Motor neuron (in vitro differentiated cells): ENCODE measurements at regions not wholly inside any gene's neighbourhood (a gene's known extent, or its start where the extent isn't known, plus 50 kb on each side); places are given as distances from the start of the nearest gene placed in this dataset.
"Not testable (repeated sequence)": the region's sequence is repeated elsewhere in the genome, so short reads cannot be mapped to it uniquely, and the experiment has no call there.

ENCODE experiments used
- ATAC-seq, 8 experiments: fragments of 200-7000 bp; cut with Tn5 transposase; replicated peaks in 6 of 8; 2 replicates each; pipeline ENCODE4 v1.8.0; 2021; ENCODE audit warnings: mild to moderate bottlenecking in 8 of 8, moderate library complexity in 8 of 8
- H3K27ac ChIP-seq, 2 donors: fragments of 250-450 bp; sonication (Bioruptor Pico); 2 replicates each; pipeline ENCODE4 v1.9.0; 2021; ENCODE audit warnings: antibody characterized with exemption in 2 of 2, mild to moderate bottlenecking in 2 of 2, moderate library complexity in 1 of 2
- H3K4me1 ChIP-seq, 2 donors: fragments of 250-450 bp; sonication (Bioruptor Pico); replicated peaks in 1 of 2; 2 replicates each; pipeline ENCODE4 v1.6.1; 2021; ENCODE audit warnings: antibody characterized with exemption in 2 of 2, mild to moderate bottlenecking in 2 of 2, moderate library complexity in 1 of 2
- H3K4me3 ChIP-seq, 5 donors: fragments of 250-450 bp; sonication (Bioruptor Pico); 2 replicates each; pipeline ENCODE4 v1.9.0; 2021; ENCODE audit warnings: antibody characterized with exemption in 5 of 5, mild to moderate bottlenecking in 5 of 5, moderate library complexity in 4 of 5
- WGBS, 10 experiments: fragments of 450-650 bp; shearing (Covaris generic); methylation state at CpG; one replicate each; pipeline ENCODE4 v1.0.0; 2022; 5-methylcytosine and 5-hydroxymethylcytosine counted together
- in situ Hi-C, 9 experiments: fragments of 400-800 bp; cut with MboI; loops; one replicate each; pipeline ENCODE4 v1.15.0; 2021; ENCODE audit warnings: low sequenced_read_pairs in 9 of 9, low pct_unique_long_range_greater_than_20kb in 2 of 9; ENCODE audit not compliant: unreplicated experiment in 9 of 9

DNA sequence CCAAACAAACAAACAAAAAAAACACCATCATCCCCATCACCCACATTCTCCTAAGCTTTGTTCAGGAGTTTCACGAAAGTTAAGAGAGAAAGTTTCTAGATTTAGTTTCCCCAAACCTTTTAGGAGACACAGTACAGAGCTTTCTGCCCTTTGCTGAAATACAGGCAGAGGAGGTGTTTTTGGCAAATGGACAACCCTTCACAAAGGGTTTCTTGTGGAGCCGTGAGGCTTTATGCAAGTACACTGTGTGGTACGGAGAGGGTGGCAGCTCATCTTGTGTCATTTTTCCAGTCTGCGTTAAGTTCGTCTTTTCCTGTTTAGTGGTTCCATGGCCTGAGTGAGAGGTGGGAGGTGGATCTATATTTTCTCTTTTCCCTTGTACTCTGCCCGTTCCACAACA is 215.5 kb upstream of the PRKCQ start:
- Histone ChIP-seq H3K4me1 (peaks cover 0 to 11% of the 10 kb centered on the region in 2 donors), H3K4me3 (no peak overlapping the region), H3K27ac (no peak overlapping the region)
- 67 to 96% (median 88%) methylated on average over 1 to 6 of the region's 6 CpGs; no CpG with 5 or more reads in 2 of the 10 experiments for WGBS, 10 experiments
- in situ Hi-C loops, result loop anchor here in 1 of 9 experiments (25.0 kb wide), 1 partner anchor 617 kb away; the partner anchor contains the start of gene SFMBT2
- no peak for ATAC-seq

DNA sequence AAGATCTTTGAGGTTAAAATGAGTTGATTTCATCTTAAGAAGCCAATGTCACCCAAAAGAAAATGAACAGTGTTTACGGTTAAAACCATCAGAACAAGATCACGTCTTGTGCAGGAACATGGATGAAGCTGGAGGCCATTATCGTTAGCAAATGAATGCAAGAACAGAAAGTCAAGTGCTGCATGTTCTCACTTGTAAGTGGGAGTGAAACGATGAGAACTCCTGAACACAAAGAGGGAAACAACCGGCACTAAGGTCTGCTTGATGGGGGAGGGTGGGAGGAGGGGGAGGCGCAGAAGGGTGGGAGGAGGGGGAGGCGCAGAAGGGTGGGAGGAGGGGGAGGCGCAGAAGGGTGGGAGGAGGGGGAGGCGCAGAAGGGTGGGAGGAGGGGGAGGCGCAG is 214.8 kb upstream of the PRKCQ start:
- not testable (repeated sequence) for ATAC-seq

DNA sequence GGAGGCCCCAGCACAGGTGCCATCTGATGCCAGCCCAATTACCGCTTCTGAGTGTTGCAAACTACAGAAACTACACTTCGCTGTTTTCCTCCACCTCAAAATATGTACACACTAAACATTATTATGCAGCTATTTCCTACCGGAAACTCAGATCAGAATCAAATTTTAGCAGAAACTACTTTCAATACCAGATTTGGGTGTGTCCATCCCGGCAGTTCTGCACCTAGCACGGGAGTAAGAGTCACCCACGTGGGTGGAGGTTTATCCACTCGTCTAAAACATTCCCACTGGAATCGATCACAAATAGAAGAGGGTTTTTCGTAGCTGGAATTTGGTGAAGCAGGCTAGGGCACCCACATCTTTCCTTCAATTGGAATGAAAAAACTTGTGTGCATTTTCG is 214.4 kb upstream of the PRKCQ start:
- in situ Hi-C loops, result loop anchor here in 1 of 9 experiments (25.0 kb wide), 1 partner anchor 618 kb away; the partner anchor contains the start of gene SFMBT2
- Histone ChIP-seq H3K4me1 (peaks cover 0 to 11% of the 10 kb centered on the region in 2 donors), H3K27ac (no peak overlapping the region), H3K4me3 (no peak overlapping the region)
- peak in 2 of 8 experiments; percentile 39 to 72 for ATAC-seq
- 22 to 100% (median 79%) methylated on average over 2 to 10 of the region's 10 CpGs for WGBS, 10 experiments

More for the DNA sequence above, 214.8 kb upstream of the PRKCQ start:
- H3K4me3 ChIP-seq, H3K27ac ChIP-seq: not testable (repeated sequence)
- in situ Hi-C loops, result loop anchor here in 1 of 9 experiments (25.0 kb wide), 1 partner anchor 617 kb away; the partner anchor contains the start of gene SFMBT2
- 0 to 80% (median 41%) methylated on average over 1 to 2 of the region's 10 CpGs; no CpG with 5 or more reads in 4 of the 10 experiments for WGBS, 10 experiments
- H3K4me1 ChIP-seq, result peaks cover 0 to 11% of the 10 kb centered on the region in 2 donors

- peaks cover 10 to 32% of the 10 kb centered on the region in 2 donors for H3K4me1 ChIP-seq
- H3K4me3 ChIP-seq, result no peak overlapping the region
- no peak overlapping the region for H3K27ac ChIP-seq
- no peak for ATAC-seq
- in situ Hi-C loops, result loop anchor here in 1 of 9 experiments (25.0 kb wide), 1 partner anchor 624 kb away; the partner anchor contains the start of gene SFMBT2
- WGBS, 10 experiments, result 35 to 97% (median 90%) methylated on average over 1 to 7 of the region's 7 CpGs
Measured at GRCh38 chr10:6788731-6789130, 208.7 kb upstream of the PRKCQ start.

DNA sequence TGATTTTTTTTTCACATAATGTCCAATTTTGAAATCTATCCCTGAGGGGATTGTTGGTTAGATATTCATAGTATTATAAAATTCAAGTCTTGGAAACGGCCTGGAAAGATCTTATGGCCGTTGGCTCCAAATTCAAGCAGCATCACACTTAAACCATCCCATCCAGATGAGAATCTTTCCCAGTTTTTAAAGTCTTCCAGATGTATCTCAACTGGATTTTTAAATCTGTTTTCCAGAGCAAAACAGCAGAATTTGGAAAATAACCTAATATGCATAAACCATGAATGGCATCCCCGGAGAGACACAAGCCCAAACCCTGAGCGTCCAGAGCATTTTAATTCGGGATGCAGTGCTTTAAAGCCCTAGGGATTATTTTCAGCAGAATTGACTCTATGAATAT is 208.2 kb upstream of the PRKCQ start:
- WGBS, 10 experiments, result 0 to 100% (median 89%) methylated on average over 1 to 5 of the region's 5 CpGs

GRCh38 chr10:6787718-6788117 is 207.6 kb upstream of the PRKCQ start:
- ATAC-seq, result peak in 1 of 8 experiments; percentile 15
- Histone ChIP-seq H3K4me1 (peaks cover 10 to 36% of the 10 kb centered on the region in 2 donors), H3K27ac (no peak overlapping the region), H3K4me3 (no peak overlapping the region)
- 61 to 100% (median 86%) methylated on average over 1 to 3 of the region's 3 CpGs for WGBS, 10 experiments
- in situ Hi-C loops, result loop anchor here in 1 of 9 experiments (25.0 kb wide), 1 partner anchor 625 kb away; the partner anchor contains the start of gene SFMBT2

More for the DNA sequence above, 208.2 kb upstream of the PRKCQ start:
- Histone ChIP-seq H3K4me1 (peaks cover 10 to 32% of the 10 kb centered on the region in 2 donors), H3K27ac (no peak overlapping the region), H3K4me3 (no peak overlapping the region)
- in situ Hi-C loops, result loop anchor here in 1 of 9 experiments (25.0 kb wide), 1 partner anchor 624 kb away; the partner anchor contains the start of gene SFMBT2
- ATAC-seq, result peak in 1 of 8 experiments; percentile 43

DNA sequence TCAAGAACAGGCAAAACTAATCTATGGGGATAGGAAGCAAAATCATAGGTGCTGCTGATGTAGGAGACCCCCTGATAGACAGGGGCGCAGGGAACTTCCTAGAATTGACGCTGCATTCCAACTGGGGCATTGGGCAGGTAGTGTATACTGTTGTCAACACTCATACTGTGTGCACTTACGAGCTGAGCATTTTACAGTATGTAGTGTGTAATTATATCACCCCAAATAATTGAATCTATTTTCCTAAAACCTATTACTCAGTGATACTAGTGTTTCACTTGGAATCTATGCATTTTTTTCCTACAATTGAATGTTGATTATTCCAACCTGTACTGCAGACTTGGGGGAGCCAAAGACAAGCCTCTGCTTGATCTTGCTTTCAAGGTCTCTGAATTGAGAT is 207.0 kb upstream of the PRKCQ start:
- H3K4me3 ChIP-seq, result no peak overlapping the region
- peaks cover 10 to 42% of the 10 kb centered on the region in 2 donors for H3K4me1 ChIP-seq
- in situ Hi-C loops, result loop anchor here in 1 of 9 experiments (25.0 kb wide), 1 partner anchor 625 kb away; the partner anchor contains the start of gene SFMBT2
- no peak for ATAC-seq
- WGBS, 10 experiments, result 57 to 100% (median 92%) methylated on average over 1 to 3 of the region's 3 CpGs; no CpG with 5 or more reads in 3 of the 10 experiments
- H3K27ac ChIP-seq, result no peak overlapping the region

DNA sequence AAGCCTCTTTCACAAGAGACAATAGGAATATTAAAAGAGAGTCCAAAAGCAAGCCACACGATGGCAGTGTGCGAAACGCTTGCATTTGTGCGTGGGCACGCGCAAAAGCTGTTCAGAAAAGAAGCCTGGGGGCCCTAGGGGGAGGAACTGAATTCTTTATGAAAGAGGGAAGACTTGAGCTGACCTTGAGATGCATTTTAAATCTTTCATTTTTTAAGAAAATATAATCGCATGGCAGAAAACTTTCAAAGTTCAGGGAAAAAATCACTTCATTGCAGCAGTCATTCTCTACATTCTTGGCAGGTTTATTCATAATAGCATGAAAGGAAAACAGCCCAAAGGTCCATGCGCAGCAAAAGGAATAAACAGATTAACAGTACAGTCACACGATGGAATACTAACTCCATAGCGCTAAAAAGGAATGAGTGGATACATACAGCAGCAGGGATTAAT is 206.5 kb upstream of the PRKCQ start:
- Histone ChIP-seq H3K4me3 (no peak overlapping the region), H3K4me1 (peaks cover 10 to 46% of the 10 kb centered on the region in 2 donors), H3K27ac (no peak overlapping the region)
- in situ Hi-C loops, result loop anchor here in 1 of 9 experiments (25.0 kb wide), 1 partner anchor 626 kb away; the partner anchor contains the start of gene SFMBT2
- WGBS, 10 experiments, result 0 to 83% (median 56%) methylated on average over 1 to 10 of the region's 10 CpGs
- ATAC-seq, result peak; percentile 60 to 85 (median 72)

- not testable (repeated sequence) for H3K27ac ChIP-seq, H3K4me3 ChIP-seq, ATAC-seq
- WGBS, 10 experiments, result 86 to 100% (median 93%) methylated on average over 1 to 8 of the region's 8 CpGs; no CpG with 5 or more reads in 1 of the 10 experiments
- in situ Hi-C loops, result loop anchor here in 1 of 9 experiments (25.0 kb wide), 1 partner anchor 628 kb away; the partner anchor contains the start of gene SFMBT2
- peaks cover 10 to 41% of the 10 kb centered on the region in 2 donors for H3K4me1 ChIP-seq
Measured at GRCh38 chr10:6784429-6784828, 204.4 kb upstream of the PRKCQ start.

DNA sequence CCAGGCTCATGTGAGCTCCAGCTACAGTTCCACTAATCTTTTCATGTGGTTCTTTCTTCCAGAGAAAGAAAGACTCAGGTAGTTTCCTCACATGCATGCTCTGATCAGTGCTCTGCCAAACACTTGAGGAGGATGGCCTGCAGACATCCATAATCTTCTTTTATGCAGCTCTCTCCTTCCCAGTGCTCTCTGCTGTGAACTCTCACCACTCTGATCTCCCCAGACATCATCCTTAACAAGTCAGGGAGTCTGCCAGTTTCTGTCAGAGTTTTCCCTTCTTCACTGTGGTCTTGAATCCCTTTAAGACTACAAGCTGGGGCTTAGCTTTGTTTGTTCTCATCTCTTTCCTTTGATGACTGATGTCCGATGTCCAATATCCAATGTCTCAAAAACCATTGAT is 203.4 kb upstream of the PRKCQ start:
- no peak for ATAC-seq
- 86 to 100% (median 100%) methylated on average over 1 of the region's 1 CpG; no CpG with 5 or more reads in 2 of the 10 experiments for WGBS, 10 experiments
- peaks cover 10 to 37% of the 10 kb centered on the region in 2 donors for H3K4me1 ChIP-seq
- in situ Hi-C loops, result loop anchor here in 1 of 9 experiments (25.0 kb wide), 1 partner anchor 629 kb away; the partner anchor contains the start of gene SFMBT2
- no peak overlapping the region for H3K27ac ChIP-seq
- no peak overlapping the region for H3K4me3 ChIP-seq

DNA sequence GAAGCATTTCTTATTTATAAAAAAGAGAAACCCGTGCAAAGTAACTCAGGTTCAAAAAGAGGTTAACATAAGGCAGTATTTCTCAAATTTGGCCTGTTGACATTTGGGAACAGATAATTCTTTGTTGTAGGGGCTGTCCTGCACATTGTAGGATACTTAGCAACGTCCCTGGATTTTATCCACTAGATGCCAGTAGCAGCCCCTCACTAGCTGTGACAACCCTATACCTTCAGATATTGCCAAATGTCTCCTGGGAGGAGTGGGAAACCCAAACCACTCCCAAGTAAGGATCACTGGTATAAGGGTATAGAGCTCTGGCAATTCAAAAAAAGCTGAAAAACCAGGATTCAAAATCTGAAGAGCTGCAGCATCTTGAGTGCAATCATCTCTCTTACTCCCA is 202.3 kb upstream of the PRKCQ start:
- H3K4me3 ChIP-seq, result no peak overlapping the region
- in situ Hi-C loops, result loop anchor here in 1 of 9 experiments (25.0 kb wide), 1 partner anchor 630 kb away; the partner anchor contains the start of gene SFMBT2
- no peak for ATAC-seq
- 43 to 100% (median 62%) methylated on average over 1 to 2 of the region's 2 CpGs; no CpG with 5 or more reads in 2 of the 10 experiments for WGBS, 10 experiments
- peaks cover 10 to 30% of the 10 kb centered on the region in 2 donors for H3K4me1 ChIP-seq
- no peak overlapping the region for H3K27ac ChIP-seq

DNA sequence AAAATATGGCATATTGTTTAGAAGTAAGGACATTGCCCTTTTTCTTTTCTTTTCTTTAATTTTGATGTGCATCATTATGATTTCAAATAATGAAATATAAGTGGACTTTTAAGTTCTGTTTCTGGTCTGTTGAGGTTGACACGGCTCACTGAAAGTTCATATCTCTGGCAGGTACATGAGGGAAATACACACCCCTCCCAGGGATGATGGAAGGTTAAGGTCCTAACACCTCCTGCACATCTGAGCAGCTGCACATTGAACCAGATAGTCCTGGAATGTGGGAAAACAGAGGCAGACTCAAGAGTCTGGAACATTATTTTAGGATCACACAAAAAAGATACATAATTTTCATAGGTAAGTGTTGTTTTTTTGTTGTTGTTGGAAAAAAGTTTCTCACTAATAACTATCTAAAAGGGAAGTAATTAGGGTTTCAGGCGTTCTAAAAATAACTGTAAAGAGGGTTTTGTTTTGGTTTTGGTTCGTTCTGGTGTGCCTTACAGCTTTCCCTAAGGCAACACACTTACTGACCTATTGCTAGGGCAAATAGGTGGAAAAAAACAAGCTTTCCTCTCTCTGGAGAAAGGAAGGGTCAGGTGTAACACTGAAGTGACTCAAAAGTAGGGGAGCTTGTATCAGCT is 201.2 kb upstream of the PRKCQ start:
- ATAC-seq, result no peak
- in situ Hi-C loops, result loop anchor here in 1 of 9 experiments (25.0 kb wide), 1 partner anchor 631 kb away; the partner anchor contains the start of gene SFMBT2
- Histone ChIP-seq H3K4me1 (peaks cover 4 to 19% of the 10 kb centered on the region in 2 donors), H3K4me3 (no peak overlapping the region), H3K27ac (no peak overlapping the region)
- WGBS, 10 experiments, result 14 to 86% (median 77%) methylated on average over 1 to 3 of the region's 3 CpGs; no CpG with 5 or more reads in 3 of the 10 experiments
